ENCODE measurements at regions not wholly inside any gene's neighbourhood (a gene's known extent, or its start where the extent isn't known, plus 50 kb on each side); places are given as distances from the start of the nearest gene placed in this dataset.

- H3K4me1 ChIP-seq (ENCODE audit: control insufficient read depth in 2 of 3, insufficient read depth in 2 of 3, low read depth in 1 of 3, low read length in 3 of 3) = no peaks in the 10 kb centered on the region
- intact Hi-C loops (cut with DNase I) = no loop called here
- H3K27me3 ChIP-seq (ENCODE audit: control insufficient read depth, insufficient read depth, low read length) = no peaks in the 10 kb centered on the region
- H3K9me3 ChIP-seq (ENCODE audit: control insufficient read depth in 2 of 3, insufficient read depth in 1 of 3, low read length in 3 of 3) = no peaks in the 10 kb centered on the region
- no peak for TF ChIP-seq CTCF (IDR thresholded peaks at IDR 0.05; ENCODE audit: borderline replicate concordance, extremely low read depth, insufficient read depth)
- no peak overlapping the region for H3K4me3 ChIP-seq (ENCODE audit: low read length in 3 of 3)
- no peak overlapping the region for H3K27ac ChIP-seq (ENCODE audit: low read depth in 2 of 2, low read length in 2 of 2)
- DNase-seq (no peak), FAIRE-seq (no peak)
- H3K9ac ChIP-seq (ENCODE audit: low read length in 3 of 3) = no peak overlapping the region
- H3K36me3 ChIP-seq (ENCODE audit: control insufficient read depth in 2 of 3, insufficient read depth in 3 of 3, low read length in 3 of 3) = no peaks in the 10 kb centered on the region
These were observed 368.8 kb upstream of the ADGRL4 start for GRCh38 chr1:79375352-79375751.

GRCh38 chr1:79374397-79374796, 367.9 kb upstream of the ADGRL4 start:
- Histone ChIP-seq H3K27me3 (ENCODE audit: control insufficient read depth, insufficient read depth, low read length) (no peaks in the 10 kb centered on the region), H3K4me3 (ENCODE audit: low read length in 3 of 3) (no peak overlapping the region), H3K9ac (ENCODE audit: low read length in 3 of 3) (no peak overlapping the region), H3K27ac (ENCODE audit: low read depth in 2 of 2, low read length in 2 of 2) (no peak overlapping the region), H3K4me1 (ENCODE audit: control insufficient read depth in 2 of 3, insufficient read depth in 2 of 3, low read depth in 1 of 3, low read length in 3 of 3) (no peaks in the 10 kb centered on the region), H3K9me3 (ENCODE audit: control insufficient read depth in 2 of 3, insufficient read depth in 1 of 3, low read length in 3 of 3) (no peaks in the 10 kb centered on the region), H3K36me3 (ENCODE audit: control insufficient read depth in 2 of 3, insufficient read depth in 3 of 3, low read length in 3 of 3) (no peaks in the 10 kb centered on the region)
- intact Hi-C loops (cut with DNase I) = no loop called here
- DNase-seq (no peak), FAIRE-seq (no peak)
- TF ChIP-seq CTCF (IDR thresholded peaks at IDR 0.05; ENCODE audit: borderline replicate concordance, extremely low read depth, insufficient read depth) = no peak

- no peaks in the 10 kb centered on the region for H3K36me3 ChIP-seq (ENCODE audit: control insufficient read depth in 2 of 3, insufficient read depth in 3 of 3, low read length in 3 of 3)
- H3K4me1 ChIP-seq (ENCODE audit: control insufficient read depth in 2 of 3, insufficient read depth in 2 of 3, low read depth in 1 of 3, low read length in 3 of 3) = no peaks in the 10 kb centered on the region
- H3K4me3 ChIP-seq (ENCODE audit: low read length in 3 of 3) = no peak overlapping the region
- no peak overlapping the region for H3K27ac ChIP-seq (ENCODE audit: low read depth in 2 of 2, low read length in 2 of 2)
- no peak for DNase-seq
- no peak for FAIRE-seq
- H3K9ac ChIP-seq (ENCODE audit: low read length in 3 of 3) = no peak overlapping the region
- no peaks in the 10 kb centered on the region for H3K27me3 ChIP-seq (ENCODE audit: control insufficient read depth, insufficient read depth, low read length)
- intact Hi-C loops (cut with DNase I) = no loop called here
- no peak for TF ChIP-seq CTCF (IDR thresholded peaks at IDR 0.05; ENCODE audit: borderline replicate concordance, extremely low read depth, insufficient read depth)
- no peaks in the 10 kb centered on the region for H3K9me3 ChIP-seq (ENCODE audit: control insufficient read depth in 2 of 3, insufficient read depth in 1 of 3, low read length in 3 of 3)
These were observed 367.1 kb upstream of the ADGRL4 start for GRCh38 chr1:79373481-79374125.

- H3K9ac ChIP-seq (ENCODE audit: low read length in 3 of 3) = no peak overlapping the region
- DNase-seq (no peak), FAIRE-seq (no peak)
- no peak overlapping the region for H3K27ac ChIP-seq (ENCODE audit: low read depth in 2 of 2, low read length in 2 of 2)
- no peaks in the 10 kb centered on the region for H3K4me1 ChIP-seq (ENCODE audit: control insufficient read depth in 2 of 3, insufficient read depth in 2 of 3, low read depth in 1 of 3, low read length in 3 of 3)
- H3K4me3 ChIP-seq (ENCODE audit: low read length in 3 of 3) = no peak overlapping the region
- H3K36me3 ChIP-seq (ENCODE audit: control insufficient read depth in 2 of 3, insufficient read depth in 3 of 3, low read length in 3 of 3) = no peaks in the 10 kb centered on the region
- H3K9me3 ChIP-seq (ENCODE audit: control insufficient read depth in 2 of 3, insufficient read depth in 1 of 3, low read length in 3 of 3) = no peaks in the 10 kb centered on the region
- intact Hi-C loops (cut with DNase I) = no loop called here
- H3K27me3 ChIP-seq (ENCODE audit: control insufficient read depth, insufficient read depth, low read length) = no peaks in the 10 kb centered on the region
- no peak for TF ChIP-seq CTCF (IDR thresholded peaks at IDR 0.05; ENCODE audit: borderline replicate concordance, extremely low read depth, insufficient read depth)
These were observed 365.3 kb upstream of the ADGRL4 start for GRCh38 chr1:79371802-79372201.

All from kidney (tissue), 13 donors.